Fibroblast of mammary gland (primary cell): ENCODE measurements at regions not wholly inside any gene's neighbourhood (a gene's known extent, or its start where the extent isn't known, plus 50 kb on each side); places are given as distances from the start of the nearest gene placed in this dataset.

Experiments
- DNase-seq: peaks from one replicate; pipeline ENCODE4 v3.0.0-alpha.2; 2010; ENCODE audit warnings: low read depth
- H3K4me3 ChIP-seq: 2 replicates; pipeline ENCODE4 v1.5.1; 2011; ENCODE audit warnings: low read depth, mild to moderate bottlenecking, low read length, moderate library complexity; ENCODE audit not compliant: control insufficient read depth
- TF ChIP-seq, protein P1 (sequence below): conservative IDR thresholded peaks from 2 replicates; pipeline ENCODE4 v1.5.1; 2011; ENCODE audit warnings: low read depth, low read length, inconsistent platforms; ENCODE audit not compliant: control insufficient read depth, insufficient read depth

DNA sequence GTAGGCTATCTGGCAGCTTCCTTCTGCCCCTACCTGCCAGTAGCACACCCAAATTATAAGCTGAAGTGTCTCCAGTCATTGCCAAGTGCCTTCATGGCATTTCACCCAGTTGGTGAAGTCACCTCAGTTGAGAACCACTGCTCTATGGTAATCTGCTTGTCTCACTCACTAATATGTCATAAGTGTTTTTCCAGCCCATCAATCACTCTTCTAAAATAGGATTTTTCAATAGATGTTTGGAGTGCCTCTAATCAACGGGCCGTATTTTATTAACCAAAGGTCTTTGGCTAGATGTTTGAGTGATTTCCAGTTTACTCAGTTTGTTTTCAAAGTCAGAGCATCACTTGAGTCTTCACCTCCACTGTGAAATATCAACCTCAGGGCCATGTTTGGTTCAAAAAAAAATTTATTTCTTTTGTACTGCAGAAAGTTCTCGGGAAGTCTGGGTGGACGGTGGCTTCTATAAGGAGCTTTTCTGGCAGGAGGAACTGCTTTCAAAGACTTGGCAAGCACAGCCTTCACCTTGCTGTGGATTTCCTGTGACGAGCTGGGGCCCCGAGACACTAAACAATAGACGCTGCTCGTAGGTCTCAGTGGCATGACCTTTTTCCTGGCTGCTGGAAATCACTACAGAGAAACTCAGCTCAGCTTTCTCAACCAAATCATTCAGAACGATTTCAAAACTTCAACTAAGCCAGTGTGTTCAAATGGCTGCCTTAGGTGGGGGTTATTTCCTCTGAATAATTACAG lies 95.2 kb upstream of the FOXF1 start:
- TF ChIP-seq, protein P1, sequence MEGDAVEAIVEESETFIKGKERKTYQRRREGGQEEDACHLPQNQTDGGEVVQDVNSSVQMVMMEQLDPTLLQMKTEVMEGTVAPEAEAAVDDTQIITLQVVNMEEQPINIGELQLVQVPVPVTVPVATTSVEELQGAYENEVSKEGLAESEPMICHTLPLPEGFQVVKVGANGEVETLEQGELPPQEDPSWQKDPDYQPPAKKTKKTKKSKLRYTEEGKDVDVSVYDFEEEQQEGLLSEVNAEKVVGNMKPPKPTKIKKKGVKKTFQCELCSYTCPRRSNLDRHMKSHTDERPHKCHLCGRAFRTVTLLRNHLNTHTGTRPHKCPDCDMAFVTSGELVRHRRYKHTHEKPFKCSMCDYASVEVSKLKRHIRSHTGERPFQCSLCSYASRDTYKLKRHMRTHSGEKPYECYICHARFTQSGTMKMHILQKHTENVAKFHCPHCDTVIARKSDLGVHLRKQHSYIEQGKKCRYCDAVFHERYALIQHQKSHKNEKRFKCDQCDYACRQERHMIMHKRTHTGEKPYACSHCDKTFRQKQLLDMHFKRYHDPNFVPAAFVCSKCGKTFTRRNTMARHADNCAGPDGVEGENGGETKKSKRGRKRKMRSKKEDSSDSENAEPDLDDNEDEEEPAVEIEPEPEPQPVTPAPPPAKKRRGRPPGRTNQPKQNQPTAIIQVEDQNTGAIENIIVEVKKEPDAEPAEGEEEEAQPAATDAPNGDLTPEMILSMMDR = no peak
- DNase-seq = no peak
- H3K4me3 ChIP-seq = no peak overlapping the region

DNA sequence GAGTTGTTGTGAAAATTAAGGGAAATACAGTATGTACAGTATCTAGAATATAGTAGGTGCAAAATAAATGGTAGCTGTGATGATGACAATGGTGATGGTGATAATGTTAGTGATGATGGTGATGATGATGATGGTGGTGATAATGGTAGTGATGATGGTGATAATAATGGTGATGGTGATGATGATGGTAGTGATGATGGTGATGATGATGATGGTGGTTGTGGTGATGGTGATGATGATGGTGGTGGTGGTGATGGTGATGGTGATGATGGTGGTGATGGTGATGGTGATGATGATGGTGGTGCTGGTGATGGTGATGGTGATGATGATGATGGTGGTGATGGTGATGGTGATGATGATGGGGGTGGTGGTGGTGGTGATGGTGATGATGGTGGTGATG lies 91.3 kb upstream of the FOXF1 start:
- TF ChIP-seq, protein P1 = no peak
- no peak overlapping the region for H3K4me3 ChIP-seq
- DNase-seq = no peak

DNA sequence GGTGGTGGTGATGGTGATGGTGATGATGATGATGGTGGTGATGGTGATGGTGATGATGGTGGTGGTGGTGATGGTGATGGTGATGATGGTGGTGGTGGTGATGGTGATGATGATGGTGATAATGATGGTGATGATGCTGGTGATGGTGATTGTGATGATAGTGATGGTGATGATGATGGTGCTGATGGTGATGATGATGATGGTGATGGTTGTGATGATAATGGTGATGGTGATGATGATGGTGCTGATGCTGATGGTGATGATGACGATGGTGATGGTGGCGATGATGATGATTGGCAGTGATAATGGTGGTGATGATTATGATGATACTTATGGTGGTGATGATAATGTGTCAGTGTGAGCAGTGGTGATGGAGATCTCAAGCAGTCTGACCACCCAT lies 90.8 kb upstream of the FOXF1 start:
- no peak for DNase-seq
- no peak overlapping the region for H3K4me3 ChIP-seq
- TF ChIP-seq, protein P1 = no peak

DNA sequence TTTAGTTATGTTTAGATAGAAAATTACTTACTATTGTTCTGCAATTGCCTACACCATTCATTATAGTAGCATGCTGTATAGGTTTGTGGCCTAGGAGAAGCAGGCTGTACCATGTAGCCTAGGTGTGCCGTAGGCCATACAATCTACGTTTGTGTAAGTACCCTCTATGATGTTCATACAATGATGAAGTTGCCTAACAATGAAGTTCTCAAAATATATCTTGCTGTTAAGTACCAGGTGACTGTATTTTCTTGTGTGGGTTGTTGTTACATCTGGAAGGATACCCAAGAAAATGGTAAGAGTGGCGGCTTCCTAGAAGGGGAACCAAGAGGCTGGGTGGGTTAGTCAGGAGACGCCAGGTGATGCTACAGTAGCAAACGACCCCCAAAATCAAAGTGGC lies 88.3 kb upstream of the FOXF1 start:
- H3K4me3 ChIP-seq = no peak overlapping the region
- DNase-seq = no peak
- TF ChIP-seq, protein P1 = no peak

DNA sequence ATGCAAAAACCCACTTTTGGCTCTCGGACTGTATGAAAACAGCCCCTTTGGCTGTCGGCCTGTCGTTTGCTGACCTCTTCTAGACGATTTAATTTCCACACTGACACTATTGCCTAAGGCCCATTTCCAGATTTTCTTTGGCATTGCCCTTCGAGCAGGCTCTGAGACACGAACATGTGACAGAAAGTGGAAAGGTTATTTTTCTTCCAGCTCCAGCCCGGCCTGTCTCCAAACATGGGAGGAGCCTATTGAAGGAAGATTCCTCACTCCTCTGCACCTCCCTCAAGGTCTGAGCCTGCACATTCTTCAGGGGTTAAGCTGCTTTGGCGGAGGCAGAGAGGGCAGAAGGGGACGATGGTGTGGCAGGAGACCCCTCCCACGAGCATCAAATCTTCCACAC lies 85.9 kb upstream of the FOXF1 start:
- H3K4me3 ChIP-seq = no peak overlapping the region
- DNase-seq = no peak
- TF ChIP-seq, protein P1 = no peak

DNA sequence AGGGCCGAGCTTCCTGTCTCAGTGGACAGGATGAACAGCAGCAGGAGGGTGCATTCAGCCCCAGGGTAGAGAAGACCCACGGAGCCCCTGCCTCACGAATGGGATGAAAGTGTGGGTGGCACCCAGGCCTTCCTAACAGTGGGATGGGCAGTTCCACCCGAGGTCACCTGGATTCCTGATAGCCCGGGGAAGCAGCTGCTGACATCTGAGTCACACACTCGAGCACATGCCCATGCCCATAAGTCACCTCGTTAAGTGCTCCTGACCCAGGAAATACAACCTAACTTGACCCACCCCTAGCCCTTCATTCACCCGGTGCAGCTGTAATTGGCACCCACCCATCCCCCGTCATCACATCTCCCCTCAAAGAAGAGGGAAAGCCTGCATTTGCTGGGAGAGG lies 85.3 kb upstream of the FOXF1 start:
- TF ChIP-seq, protein P1 = no peak
- no peak for DNase-seq
- no peak overlapping the region for H3K4me3 ChIP-seq

DNA sequence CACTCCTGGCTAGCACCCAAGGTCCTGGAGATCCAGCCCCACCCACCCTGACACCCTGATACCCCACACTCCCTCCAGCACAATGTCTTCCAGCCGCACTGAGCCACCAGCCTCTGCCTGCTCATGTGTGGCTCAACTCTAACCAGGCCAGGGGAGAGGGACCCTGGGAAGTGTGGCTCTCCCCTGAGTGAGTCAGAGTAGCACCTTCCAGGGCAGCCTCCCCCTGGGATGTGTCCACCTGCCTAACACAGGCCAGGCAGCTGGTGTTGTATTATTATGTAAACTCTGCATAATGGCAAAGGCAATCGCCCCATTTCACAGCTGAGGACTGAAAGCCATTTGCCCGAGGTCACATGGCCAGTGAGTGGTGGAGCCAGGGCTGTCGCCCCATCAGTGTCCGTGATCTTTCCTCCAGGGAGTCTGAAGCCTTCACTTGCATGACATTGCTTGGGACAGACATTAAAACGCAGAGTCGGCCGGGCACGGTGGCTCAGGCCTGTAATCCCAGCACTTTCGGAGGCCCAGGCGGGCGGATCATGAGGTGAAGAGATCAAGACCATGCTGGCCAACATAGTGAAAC lies 84.2 kb upstream of the FOXF1 start:
- TF ChIP-seq, protein P1 = no peak
- DNase-seq = no peak
- no peak overlapping the region for H3K4me3 ChIP-seq
